ENCODE measurements at regions not wholly inside any gene's neighbourhood (a gene's known extent, or its start where the extent isn't known, plus 50 kb on each side); places are given as distances from the start of the nearest gene placed in this dataset.
"Not testable (repeated sequence)": the region's sequence is repeated elsewhere in the genome, so short reads cannot be mapped to it uniquely, and the experiment has no call there.

GRCh38 chr10:61039868-61040267, 95.9 kb upstream of the RHOBTB1 start:
- WGBS = 88% methylated on average over 1 of the region's 1 CpG
- DNase-seq (ENCODE audit: extremely low spot score) = no peak
- no peak overlapping the region for H3K27ac ChIP-seq (replicated peaks in 1 of 4)
- H3K9me3 ChIP-seq = no peaks in the 10 kb centered on the region
- no peaks in the 10 kb centered on the region for H3K36me3 ChIP-seq
- intact Hi-C loops (cut with DNase I) = no loop called here
- H3K4me1 ChIP-seq = no peaks in the 10 kb centered on the region
- H3K4me3 ChIP-seq = no peak overlapping the region
- TF ChIP-seq EP300 (IDR thresholded peaks at IDR 0.05) (no peak), POLR2A (IDR thresholded peaks at IDR 0.05; ENCODE audit: low read depth) (no peak), POLR2AphosphoS5 (IDR thresholded peaks at IDR 0.05) (no peak), CTCF (IDR thresholded peaks at IDR 0.05) (no peak)
- H3K27me3 ChIP-seq = no peaks in the 10 kb centered on the region

GRCh38 chr10:61037261-61037830, 93.4 kb upstream of the RHOBTB1 start:
- H3K9me3 ChIP-seq; H3K4me3 ChIP-seq; H3K36me3 ChIP-seq; H3K27me3 ChIP-seq; DNase-seq (ENCODE audit: extremely low spot score); H3K4me1 ChIP-seq; H3K27ac ChIP-seq (replicated peaks in 1 of 4); intact Hi-C loops (cut with DNase I): not testable (repeated sequence)
- 95% methylated on average over 16 of the region's 16 CpGs for WGBS

GRCh38 chr10:61036148-61036547, 92.2 kb upstream of the RHOBTB1 start:
- H3K27me3 ChIP-seq; H3K36me3 ChIP-seq; H3K4me3 ChIP-seq; DNase-seq (ENCODE audit: extremely low spot score); H3K4me1 ChIP-seq; H3K9me3 ChIP-seq; H3K27ac ChIP-seq (replicated peaks in 1 of 4); intact Hi-C loops (cut with DNase I): not testable (repeated sequence)
- 93% methylated on average over 3 of the region's 3 CpGs for WGBS

- WGBS = 94% methylated on average over 3 of the region's 3 CpGs
- TF ChIP-seq EP300 (IDR thresholded peaks at IDR 0.05) = no peak
- TF ChIP-seq CTCF (IDR thresholded peaks at IDR 0.05) = no peak
- no peak for TF ChIP-seq POLR2AphosphoS5 (IDR thresholded peaks at IDR 0.05)
- no peak for TF ChIP-seq POLR2A (IDR thresholded peaks at IDR 0.05; ENCODE audit: low read depth)
- no peak overlapping the region for H3K4me3 ChIP-seq
- H3K27me3 ChIP-seq = no peaks in the 10 kb centered on the region
- intact Hi-C loops (cut with DNase I) = no loop called here
- no peaks in the 10 kb centered on the region for H3K9me3 ChIP-seq
- H3K4me1 ChIP-seq = no peaks in the 10 kb centered on the region
- H3K36me3 ChIP-seq = no peaks in the 10 kb centered on the region
- DNase-seq (ENCODE audit: extremely low spot score) = no peak
- H3K27ac ChIP-seq (replicated peaks in 1 of 4) = no peak overlapping the region
Observed at GRCh38 chr10:61031341-61031740, 87.4 kb upstream of the RHOBTB1 start.

- Histone ChIP-seq H3K27me3 (no peaks in the 10 kb centered on the region), H3K36me3 (no peaks in the 10 kb centered on the region), H3K4me1 (no peaks in the 10 kb centered on the region), H3K9me3 (no peaks in the 10 kb centered on the region), H3K27ac (replicated peaks in 1 of 4) (no peak overlapping the region), H3K4me3 (no peak overlapping the region)
- intact Hi-C loops (cut with DNase I) = no loop called here
- WGBS = 98% methylated on average over 2 of the region's 2 CpGs
- DNase-seq (ENCODE audit: extremely low spot score) = no peak
- TF ChIP-seq POLR2A (IDR thresholded peaks at IDR 0.05; ENCODE audit: low read depth) (no peak), CTCF (IDR thresholded peaks at IDR 0.05) (no peak), EP300 (IDR thresholded peaks at IDR 0.05) (no peak), POLR2AphosphoS5 (IDR thresholded peaks at IDR 0.05) (no peak)
Observed at GRCh38 chr10:61029411-61029810, 85.4 kb upstream of the RHOBTB1 start.

GRCh38 chr10:61028861-61029361, 84.9 kb upstream of the RHOBTB1 start:
- Histone ChIP-seq H3K27ac (replicated peaks in 1 of 4) (no peak overlapping the region), H3K9me3 (no peaks in the 10 kb centered on the region), H3K4me3 (no peak overlapping the region), H3K36me3 (no peaks in the 10 kb centered on the region), H3K4me1 (no peaks in the 10 kb centered on the region), H3K27me3 (no peaks in the 10 kb centered on the region)
- no peak for DNase-seq (ENCODE audit: extremely low spot score)
- 66% methylated on average over 5 of the region's 5 CpGs for WGBS
- TF ChIP-seq CTCF (IDR thresholded peaks at IDR 0.05) = no peak
- no peak for TF ChIP-seq POLR2A (IDR thresholded peaks at IDR 0.05; ENCODE audit: low read depth)
- TF ChIP-seq EP300 (IDR thresholded peaks at IDR 0.05) = no peak
- TF ChIP-seq POLR2AphosphoS5 (IDR thresholded peaks at IDR 0.05) = no peak
- intact Hi-C loops (cut with DNase I) = no loop called here
